ENCODE measurements at regions not wholly inside any gene's neighbourhood (a gene's known extent, or its start where the extent isn't known, plus 50 kb on each side); places are given as distances from the start of the nearest gene placed in this dataset.

- TF ChIP-seq CHCHD3 (CRISPR knock-in tag; IDR thresholded peaks at IDR 0.05), result no peak
- TF ChIP-seq ZNF217 (CRISPR knock-in tag; IDR thresholded peaks at IDR 0.05), result no peak
- TF ChIP-seq, protein P1, sequence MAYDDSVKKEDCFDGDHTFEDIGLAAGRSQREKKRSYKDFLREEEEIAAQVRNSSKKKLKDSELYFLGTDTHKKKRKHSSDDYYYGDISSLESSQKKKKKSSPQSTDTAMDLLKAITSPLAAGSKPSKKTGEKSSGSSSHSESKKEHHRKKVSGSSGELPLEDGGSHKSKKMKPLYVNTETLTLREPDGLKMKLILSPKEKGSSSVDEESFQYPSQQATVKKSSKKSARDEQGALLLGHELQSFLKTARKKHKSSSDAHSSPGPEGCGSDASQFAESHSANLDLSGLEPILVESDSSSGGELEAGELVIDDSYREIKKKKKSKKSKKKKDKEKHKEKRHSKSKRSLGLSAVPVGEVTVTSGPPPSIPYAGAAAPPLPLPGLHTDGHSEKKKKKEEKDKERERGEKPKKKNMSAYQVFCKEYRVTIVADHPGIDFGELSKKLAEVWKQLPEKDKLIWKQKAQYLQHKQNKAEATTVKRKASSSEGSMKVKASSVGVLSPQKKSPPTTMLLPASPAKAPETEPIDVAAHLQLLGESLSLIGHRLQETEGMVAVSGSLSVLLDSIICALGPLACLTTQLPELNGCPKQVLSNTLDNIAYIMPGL (CRISPR knock-in tag; IDR thresholded peaks at IDR 0.05), result no peak
- TF ChIP-seq PTTG1 (tag; IDR thresholded peaks at IDR 0.05; ENCODE audit: low read depth), result no peak
- TF ChIP-seq LEF1 (IDR thresholded peaks at IDR 0.05), result no peak
- no peak for TF ChIP-seq CBFB (CRISPR knock-in tag; IDR thresholded peaks at IDR 0.05)
- no peak for TF ChIP-seq KLF10 (CRISPR knock-in tag; IDR thresholded peaks at IDR 0.05)
- no peak for TF ChIP-seq GABPB1 (CRISPR knock-in tag; IDR thresholded peaks at IDR 0.05)
- TF ChIP-seq CREB3 (tag; conservative IDR thresholded peaks at IDR 0.05; ENCODE audit: low read depth), result no peak
- TF ChIP-seq PHF8 (IDR thresholded peaks at IDR 0.05; ENCODE audit: borderline replicate concordance, low read length), result no peak
- TF ChIP-seq ZBED1 (IDR thresholded peaks at IDR 0.05), result no peak
Measured at GRCh38 chr5:33237471-33237870, 203.3 kb upstream of the TARS1 start (continued).
